Tibial artery (tissue), 4 donors: ENCODE measurements at regions not wholly inside any gene's neighbourhood (a gene's known extent, or its start where the extent isn't known, plus 50 kb on each side); places are given as distances from the start of the nearest gene placed in this dataset.

Experiments used
- DNase-seq, 2 donors: peaks; one replicate each; pipeline ENCODE4 v3.0.0-alpha.2; 2019
- H3K27ac ChIP-seq, 2 donors: fragments of 200-600 bp; sonication (generic) in 1 of 2; 1 replicate in 1 of 2; 2 replicates in 1 of 2; pipeline ENCODE4 v1.5.1; 2018 to 2019; ENCODE audit warnings: mild to moderate bottlenecking in 1 of 2
- H3K27me3 ChIP-seq, 2 donors: fragments of 200-600 bp; sonication (generic) in 1 of 2; one replicate each; pipeline versions ENCODE4 v1.5.1 to v1.6.0; 2016 to 2019
- H3K36me3 ChIP-seq, 3 donors: fragments of 200-600 bp; sonication (generic) in 2 of 3; one replicate each; pipeline ENCODE4 v1.5.1; 2016 to 2019; ENCODE audit warnings: mild to moderate bottlenecking in 2 of 3
- H3K4me1 ChIP-seq, 4 donors: fragments of 200-600 bp; sonication (generic) in 2 of 4; 1 replicate in 3 of 4; 2 replicates in 1 of 4; pipeline ENCODE4 v1.5.1; 2016 to 2019
- H3K4me3 ChIP-seq, 2 donors: fragments of 200-600 bp; sonication (generic) in 1 of 2; 1 replicate in 1 of 2; 2 replicates in 1 of 2; pipeline ENCODE4 v1.5.1; 2018 to 2019; ENCODE audit warnings: mild to moderate bottlenecking in 2 of 2
- H3K9me3 ChIP-seq, 3 donors: fragments of 200-600 bp; sonication (generic) in 1 of 3; one replicate each; pipeline ENCODE4 v1.5.1; 2016 to 2019
- intact Hi-C: fragments of 100-400 bp; cut with DNase I; formaldehyde crosslinking; loops from one replicate; pipeline ENCODE4 v1.15.0; 2023; ENCODE audit warnings: low total_unique reads
- TF ChIP-seq, protein P1 (sequence below), 2 experiments: fragments of 200-600 bp in 1 of 2; fragments of 450-650 bp in 1 of 2; IDR thresholded peaks; one replicate each; pipeline ENCODE4 v1.5.1; 2017 to 2019; ENCODE audit warnings: antibody characterized with exemption in 2 of 2, mild to moderate bottlenecking in 1 of 2, moderate library complexity in 1 of 2

GRCh38 chr18:38706373-38706772 lies 1140.8 kb upstream of the CELF4 start:
- Histone ChIP-seq H3K4me3 (no peak overlapping the region), H3K4me1 (no peaks in the 10 kb centered on the region)
- intact Hi-C loops = no loop called here

DNA sequence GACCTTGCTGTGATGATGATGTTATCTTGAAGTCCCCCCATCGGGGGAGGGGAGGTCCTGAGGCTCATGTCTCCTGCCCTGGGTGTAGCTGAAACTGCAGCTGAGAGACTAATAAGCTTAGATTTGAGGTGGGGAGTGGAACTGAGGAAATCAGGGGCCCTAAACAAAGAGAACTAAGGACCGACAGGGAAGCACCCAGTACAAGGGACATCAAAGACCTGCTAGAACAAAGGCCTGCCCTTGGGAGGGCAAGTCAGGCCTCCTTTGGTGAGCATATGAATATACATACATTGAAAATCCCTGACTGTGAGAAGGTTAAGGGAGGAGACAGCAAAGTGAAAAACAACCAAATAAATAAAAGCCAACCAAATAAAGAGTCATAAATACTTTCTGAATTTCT lies 1132.5 kb upstream of the CELF4 start:
- no peak overlapping the region for H3K27ac ChIP-seq
- H3K36me3 ChIP-seq = no peaks in the 10 kb centered on the region
- intact Hi-C loops = no loop called here
- no peak overlapping the region for H3K4me3 ChIP-seq
- H3K27me3 ChIP-seq = no peaks in the 10 kb centered on the region
- H3K9me3 ChIP-seq = no peaks in the 10 kb centered on the region
- no peak for DNase-seq
- TF ChIP-seq, protein P1, sequence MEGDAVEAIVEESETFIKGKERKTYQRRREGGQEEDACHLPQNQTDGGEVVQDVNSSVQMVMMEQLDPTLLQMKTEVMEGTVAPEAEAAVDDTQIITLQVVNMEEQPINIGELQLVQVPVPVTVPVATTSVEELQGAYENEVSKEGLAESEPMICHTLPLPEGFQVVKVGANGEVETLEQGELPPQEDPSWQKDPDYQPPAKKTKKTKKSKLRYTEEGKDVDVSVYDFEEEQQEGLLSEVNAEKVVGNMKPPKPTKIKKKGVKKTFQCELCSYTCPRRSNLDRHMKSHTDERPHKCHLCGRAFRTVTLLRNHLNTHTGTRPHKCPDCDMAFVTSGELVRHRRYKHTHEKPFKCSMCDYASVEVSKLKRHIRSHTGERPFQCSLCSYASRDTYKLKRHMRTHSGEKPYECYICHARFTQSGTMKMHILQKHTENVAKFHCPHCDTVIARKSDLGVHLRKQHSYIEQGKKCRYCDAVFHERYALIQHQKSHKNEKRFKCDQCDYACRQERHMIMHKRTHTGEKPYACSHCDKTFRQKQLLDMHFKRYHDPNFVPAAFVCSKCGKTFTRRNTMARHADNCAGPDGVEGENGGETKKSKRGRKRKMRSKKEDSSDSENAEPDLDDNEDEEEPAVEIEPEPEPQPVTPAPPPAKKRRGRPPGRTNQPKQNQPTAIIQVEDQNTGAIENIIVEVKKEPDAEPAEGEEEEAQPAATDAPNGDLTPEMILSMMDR (IDR thresholded peaks at IDR 0.05) = no peak
- H3K4me1 ChIP-seq = no peaks in the 10 kb centered on the region

More at GRCh38 chr18:38706373-38706772, 1140.8 kb upstream of the CELF4 start:
- TF ChIP-seq, protein P1 (IDR thresholded peaks at IDR 0.05) = no peak
- no peak for DNase-seq
- Histone ChIP-seq H3K36me3 (no peaks in the 10 kb centered on the region), H3K27ac (no peak overlapping the region), H3K9me3 (no peaks in the 10 kb centered on the region), H3K27me3 (no peaks in the 10 kb centered on the region)

DNA sequence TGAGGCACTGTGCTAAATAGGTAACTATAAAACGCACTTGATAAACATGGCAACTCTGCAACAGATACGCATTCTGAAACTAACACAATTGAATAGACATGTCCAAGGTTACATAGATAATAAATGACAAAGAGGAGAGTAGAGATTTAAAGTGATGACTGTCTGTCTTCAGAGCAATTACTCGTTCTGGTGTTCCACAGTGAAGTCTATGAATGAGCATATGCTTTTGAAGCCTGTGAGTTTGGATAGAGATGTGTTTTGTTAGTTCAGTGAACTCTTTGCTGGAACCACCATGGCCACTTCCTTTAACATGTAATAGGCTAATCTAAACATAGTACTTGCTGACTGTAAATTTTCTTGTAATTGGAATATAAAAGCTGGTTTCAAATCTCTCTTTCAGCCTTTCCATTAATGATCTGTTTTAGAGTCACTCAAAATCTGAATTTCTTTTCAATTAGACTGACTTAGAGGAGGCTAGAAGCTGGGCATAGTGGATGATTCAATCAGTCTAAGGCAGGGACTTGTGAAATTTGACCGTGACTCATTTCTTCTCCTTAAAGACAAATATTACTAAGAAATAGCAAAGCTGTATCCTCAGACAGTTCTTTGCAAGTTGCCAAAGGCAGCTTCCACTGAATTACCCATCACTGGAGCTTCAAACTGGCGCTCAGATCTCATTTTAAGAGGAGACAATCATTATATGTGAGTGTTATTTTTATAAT lies 1130.1 kb upstream of the CELF4 start:
- Histone ChIP-seq H3K27me3 (no peaks in the 10 kb centered on the region), H3K4me1 (no peaks in the 10 kb centered on the region), H3K9me3 (no peaks in the 10 kb centered on the region), H3K36me3 (no peaks in the 10 kb centered on the region), H3K27ac (no peak overlapping the region), H3K4me3 (no peak overlapping the region)
- DNase-seq = no peak
- intact Hi-C loops = no loop called here
- TF ChIP-seq, protein P1 (IDR thresholded peaks at IDR 0.05) = no peak

DNA sequence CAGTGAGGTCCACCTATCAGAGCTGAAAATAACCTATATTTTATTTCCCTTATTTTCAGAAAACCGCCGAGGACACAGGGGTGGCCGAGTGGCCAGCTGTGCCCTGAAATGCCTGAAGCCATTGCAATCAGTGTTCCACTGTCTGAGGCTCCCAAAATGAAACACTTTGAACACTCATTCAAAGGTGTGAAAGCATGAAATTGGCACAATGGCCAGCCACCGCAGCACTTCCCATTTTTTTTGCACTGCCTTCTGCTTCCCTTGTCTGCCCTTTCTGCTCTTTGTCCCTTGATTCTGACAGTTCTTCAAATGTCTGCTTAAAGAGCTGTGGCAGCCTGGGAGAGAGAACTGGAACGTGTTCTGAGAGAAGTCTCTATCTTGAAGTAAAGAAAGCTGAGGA lies 1127.5 kb upstream of the CELF4 start:
- no peak overlapping the region for H3K27ac ChIP-seq

GRCh38 chr18:38690626-38691025 lies 1125.0 kb upstream of the CELF4 start:
- H3K4me3 ChIP-seq = no peak overlapping the region
- no peak for DNase-seq
- no peaks in the 10 kb centered on the region for H3K36me3 ChIP-seq
- no peaks in the 10 kb centered on the region for H3K4me1 ChIP-seq
- TF ChIP-seq, protein P1 (IDR thresholded peaks at IDR 0.05) = no peak
- no peaks in the 10 kb centered on the region for H3K9me3 ChIP-seq
- intact Hi-C loops = no loop called here
- H3K27me3 ChIP-seq = no peaks in the 10 kb centered on the region
- H3K27ac ChIP-seq = no peak overlapping the region

More for the DNA sequence above, 1127.5 kb upstream of the CELF4 start:
- no peaks in the 10 kb centered on the region for H3K9me3 ChIP-seq
- no peaks in the 10 kb centered on the region for H3K4me1 ChIP-seq
- DNase-seq = no peak
- intact Hi-C loops = no loop called here
- H3K36me3 ChIP-seq = no peaks in the 10 kb centered on the region
- no peaks in the 10 kb centered on the region for H3K27me3 ChIP-seq
- TF ChIP-seq, protein P1 (IDR thresholded peaks at IDR 0.05) = no peak
- no peak overlapping the region for H3K4me3 ChIP-seq
